ENCODE measurements at regions not wholly inside any gene's neighbourhood (a gene's known extent, or its start where the extent isn't known, plus 50 kb on each side); places are given as distances from the start of the nearest gene placed in this dataset.

DNA sequence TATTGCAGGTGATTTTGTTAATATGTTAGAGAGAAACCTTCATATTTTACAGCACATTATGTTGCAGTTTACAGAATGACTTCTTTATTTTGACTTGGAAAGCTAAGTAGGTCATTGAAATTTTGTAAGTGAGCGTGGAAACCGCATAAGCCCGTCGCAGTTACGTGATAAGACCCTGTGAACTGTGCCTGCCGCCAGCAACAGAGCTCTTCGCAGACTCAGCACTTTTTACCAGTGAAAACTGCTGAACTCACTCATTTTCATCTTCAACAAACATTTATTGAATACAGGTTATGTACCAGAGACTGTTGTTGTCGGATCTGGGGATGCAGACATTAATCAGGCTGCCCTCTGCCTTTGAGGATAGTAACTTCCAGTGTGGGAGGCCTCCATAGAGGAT is 355.7 kb downstream of the HS3ST1 start:
- no peak overlapping the region for H3K18ac ChIP-seq (ENCODE audit: extremely low read depth, low read length)
- DNase-seq (ENCODE audit: low read depth in 1 of 2, low spot score in 2 of 2) (no peak), FAIRE-seq (no peak)
- no peak overlapping the region for H4K91ac ChIP-seq (replicated peaks; ENCODE audit: insufficient read length, low read length)
- no peak overlapping the region for H2AK5ac ChIP-seq (ENCODE audit: low read depth, low read length)
- H3K4me3 ChIP-seq (ENCODE audit: extremely low read depth in 1 of 4, insufficient read depth in 2 of 4, low read depth in 3 of 4, low read length in 4 of 4), result no peak overlapping the region
- H4K20me1 ChIP-seq (replicated peaks in 1 of 2; ENCODE audit: control insufficient read depth in 1 of 2, insufficient read depth in 2 of 2, low read length in 2 of 2), result no peaks in the 10 kb centered on the region
- no peak overlapping the region for H2BK12ac ChIP-seq (ENCODE audit: low read depth, low read length)
- no peaks in the 10 kb centered on the region for H3K79me1 ChIP-seq (ENCODE audit: low read depth, low read length)
- no peak overlapping the region for H2BK20ac ChIP-seq (ENCODE audit: low read length)
- peaks cover 0 to 6% (median 0%) of the 10 kb centered on the region in 4 experiments; a peak in 2 of 7 replicates for H3K4me1 ChIP-seq (replicated peaks in 1 of 4; ENCODE audit: control insufficient read depth in 3 of 4, insufficient read depth in 4 of 4, low read length in 3 of 4)
- no peak overlapping the region for H3K4me2 ChIP-seq (ENCODE audit: insufficient read depth in 1 of 2, low read depth in 2 of 2, low read length in 2 of 2)
- H2BK15ac ChIP-seq (ENCODE audit: low read length), result no peak overlapping the region
- H4K5ac ChIP-seq (ENCODE audit: insufficient read length, low read depth, low read length), result no peak overlapping the region
- H3K56ac ChIP-seq (replicated peaks; ENCODE audit: insufficient read length, low read depth, low read length), result no peak overlapping the region
- no peak overlapping the region for H3K14ac ChIP-seq (ENCODE audit: insufficient read length)
- no peak overlapping the region for H2BK5ac ChIP-seq (ENCODE audit: low read depth, low read length)
- WGBS, 2 experiments (ENCODE audit: extremely low coverage in 1 of 2, insufficient coverage in 1 of 2, insufficient read length in 1 of 2, insufficient replicate concordance in 2 of 2, low coverage in 1 of 2, low lambda C conversion rate in 2 of 2, missing lambda C conversion rate in 1 of 2), result 97% methylated on average over 8 of the region's 8 CpGs; no CpG with 5 or more reads in 1 of the 2 experiments
- no peaks in the 10 kb centered on the region for H3K79me2 ChIP-seq (ENCODE audit: control insufficient read depth in 1 of 2, insufficient read depth in 2 of 2, low read length in 2 of 2)
- POLR2A ChIA-PET (ENCODE audit: partially characterized antibody), result no interaction called here
- no peaks in the 10 kb centered on the region for H3K23me2 ChIP-seq (ENCODE audit: low read depth, low read length)
- no peaks in the 10 kb centered on the region for H3K27me3 ChIP-seq (replicated peaks in 1 of 4; ENCODE audit: control insufficient read depth in 3 of 4, extremely low read depth in 1 of 4, insufficient read depth in 3 of 4, low read length in 3 of 4)
- H3K27ac ChIP-seq (ENCODE audit: low read depth, low read length), result no peak overlapping the region
- TF ChIP-seq EGR1 (IDR thresholded peaks at IDR 0.05; ENCODE audit: borderline replicate concordance, low read depth, low read length), result no peak
- peak; percentile 56 for TF ChIP-seq MAFK (IDR thresholded peaks at IDR 0.05; ENCODE audit: low read depth, low read length)
- H3K23ac ChIP-seq (ENCODE audit: insufficient read length), result no peak overlapping the region
- H3K9ac ChIP-seq (replicated peaks in 1 of 4; ENCODE audit: extremely low read depth in 1 of 4, low read depth in 3 of 4, low read length in 3 of 4), result no peak overlapping the region
- H2BK120ac ChIP-seq (replicated peaks; ENCODE audit: low read depth, low read length), result no peak overlapping the region
- peak overlapping the region; percentile 11; the same call in 1 of the 2 replicates for H4K8ac ChIP-seq (ENCODE audit: extremely low read depth, insufficient read depth, low read length)
- no peak overlapping the region for H2AFZ ChIP-seq (ENCODE audit: low read length)
- CTCF ChIA-PET (ENCODE audit: partially characterized antibody), result no interaction called here
- no peaks in the 10 kb centered on the region for H3K36me3 ChIP-seq (ENCODE audit: control insufficient read depth in 2 of 4, insufficient read depth in 4 of 4, low read length in 3 of 4)
- no peaks in the 10 kb centered on the region for H3K9me3 ChIP-seq (ENCODE audit: insufficient read depth in 2 of 2, low read depth in 1 of 2, low read length in 1 of 2)
- no peak overlapping the region for H3K4ac ChIP-seq (replicated peaks; ENCODE audit: insufficient read length, low read depth, low read length)

All from H1 (cell line).